ENCODE measurements at regions not wholly inside any gene's neighbourhood (a gene's known extent, or its start where the extent isn't known, plus 50 kb on each side); places are given as distances from the start of the nearest gene placed in this dataset.

DNA sequence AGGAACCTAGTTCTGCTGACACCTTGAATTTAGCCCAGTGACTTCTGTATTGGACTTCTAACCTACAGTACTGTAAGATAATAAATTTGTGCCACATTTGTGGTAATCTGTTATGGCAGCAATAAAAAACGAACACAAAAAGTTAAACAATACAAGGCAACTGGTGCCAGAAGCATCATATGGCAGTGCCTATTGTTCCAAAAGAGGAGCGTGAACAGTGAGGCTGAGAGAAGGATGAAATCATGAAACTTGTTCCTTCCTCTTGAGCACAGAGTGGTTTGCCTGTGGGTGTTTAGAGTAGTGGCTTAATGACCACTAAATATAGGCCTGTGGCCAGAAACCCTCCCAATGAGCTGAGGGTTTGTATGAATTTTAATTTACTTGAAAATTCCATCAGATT, 69.7 kb upstream of the PGRMC2 start:
- TF ChIP-seq, protein P1, sequence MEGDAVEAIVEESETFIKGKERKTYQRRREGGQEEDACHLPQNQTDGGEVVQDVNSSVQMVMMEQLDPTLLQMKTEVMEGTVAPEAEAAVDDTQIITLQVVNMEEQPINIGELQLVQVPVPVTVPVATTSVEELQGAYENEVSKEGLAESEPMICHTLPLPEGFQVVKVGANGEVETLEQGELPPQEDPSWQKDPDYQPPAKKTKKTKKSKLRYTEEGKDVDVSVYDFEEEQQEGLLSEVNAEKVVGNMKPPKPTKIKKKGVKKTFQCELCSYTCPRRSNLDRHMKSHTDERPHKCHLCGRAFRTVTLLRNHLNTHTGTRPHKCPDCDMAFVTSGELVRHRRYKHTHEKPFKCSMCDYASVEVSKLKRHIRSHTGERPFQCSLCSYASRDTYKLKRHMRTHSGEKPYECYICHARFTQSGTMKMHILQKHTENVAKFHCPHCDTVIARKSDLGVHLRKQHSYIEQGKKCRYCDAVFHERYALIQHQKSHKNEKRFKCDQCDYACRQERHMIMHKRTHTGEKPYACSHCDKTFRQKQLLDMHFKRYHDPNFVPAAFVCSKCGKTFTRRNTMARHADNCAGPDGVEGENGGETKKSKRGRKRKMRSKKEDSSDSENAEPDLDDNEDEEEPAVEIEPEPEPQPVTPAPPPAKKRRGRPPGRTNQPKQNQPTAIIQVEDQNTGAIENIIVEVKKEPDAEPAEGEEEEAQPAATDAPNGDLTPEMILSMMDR (conservative IDR thresholded peaks at IDR 0.05; ENCODE audit: low read depth, low read length): no peak
- TF ChIP-seq CEBPB (IDR thresholded peaks at IDR 0.05; ENCODE audit: low read depth, low read length) (no peak), POLR2A (IDR thresholded peaks at IDR 0.05; ENCODE audit: low read depth, low read length) (no peak), MAFK (IDR thresholded peaks at IDR 0.05; ENCODE audit: low read depth, low read length) (no peak), NFE2L2 (IDR thresholded peaks at IDR 0.05; ENCODE audit: low read depth, low read length) (no peak), SMC3 (IDR thresholded peaks at IDR 0.05; ENCODE audit: low read depth, low read length) (no peak), RFX5 (IDR thresholded peaks at IDR 0.05; ENCODE audit: low read depth, low read length) (no peak), MXI1 (IDR thresholded peaks at IDR 0.05; ENCODE audit: borderline replicate concordance, low read depth, low read length) (no peak), MAZ (IDR thresholded peaks at IDR 0.05; ENCODE audit: borderline replicate concordance, low read depth, low read length) (no peak), BHLHE40 (IDR thresholded peaks at IDR 0.05; ENCODE audit: low read depth, low read length) (no peak), RCOR1 (IDR thresholded peaks at IDR 0.05; ENCODE audit: insufficient replicate concordance, low read length) (no peak), RAD21 (IDR thresholded peaks at IDR 0.05; ENCODE audit: low read length) (no peak)
- TF ChIP-seq, protein P2, sequence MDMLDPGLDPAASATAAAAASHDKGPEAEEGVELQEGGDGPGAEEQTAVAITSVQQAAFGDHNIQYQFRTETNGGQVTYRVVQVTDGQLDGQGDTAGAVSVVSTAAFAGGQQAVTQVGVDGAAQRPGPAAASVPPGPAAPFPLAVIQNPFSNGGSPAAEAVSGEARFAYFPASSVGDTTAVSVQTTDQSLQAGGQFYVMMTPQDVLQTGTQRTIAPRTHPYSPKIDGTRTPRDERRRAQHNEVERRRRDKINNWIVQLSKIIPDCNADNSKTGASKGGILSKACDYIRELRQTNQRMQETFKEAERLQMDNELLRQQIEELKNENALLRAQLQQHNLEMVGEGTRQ (IDR thresholded peaks at IDR 0.05; ENCODE audit: low read depth, low read length): no peak
- TF ChIP-seq, protein P3, sequence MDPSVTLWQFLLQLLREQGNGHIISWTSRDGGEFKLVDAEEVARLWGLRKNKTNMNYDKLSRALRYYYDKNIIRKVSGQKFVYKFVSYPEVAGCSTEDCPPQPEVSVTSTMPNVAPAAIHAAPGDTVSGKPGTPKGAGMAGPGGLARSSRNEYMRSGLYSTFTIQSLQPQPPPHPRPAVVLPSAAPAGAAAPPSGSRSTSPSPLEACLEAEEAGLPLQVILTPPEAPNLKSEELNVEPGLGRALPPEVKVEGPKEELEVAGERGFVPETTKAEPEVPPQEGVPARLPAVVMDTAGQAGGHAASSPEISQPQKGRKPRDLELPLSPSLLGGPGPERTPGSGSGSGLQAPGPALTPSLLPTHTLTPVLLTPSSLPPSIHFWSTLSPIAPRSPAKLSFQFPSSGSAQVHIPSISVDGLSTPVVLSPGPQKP (IDR thresholded peaks at IDR 0.05; ENCODE audit: borderline replicate concordance, low read depth, low read length): no peak

All from IMR-90 (cell line).